ENCODE measurements at regions not wholly inside any gene's neighbourhood (a gene's known extent, or its start where the extent isn't known, plus 50 kb on each side); places are given as distances from the start of the nearest gene placed in this dataset.

DNA sequence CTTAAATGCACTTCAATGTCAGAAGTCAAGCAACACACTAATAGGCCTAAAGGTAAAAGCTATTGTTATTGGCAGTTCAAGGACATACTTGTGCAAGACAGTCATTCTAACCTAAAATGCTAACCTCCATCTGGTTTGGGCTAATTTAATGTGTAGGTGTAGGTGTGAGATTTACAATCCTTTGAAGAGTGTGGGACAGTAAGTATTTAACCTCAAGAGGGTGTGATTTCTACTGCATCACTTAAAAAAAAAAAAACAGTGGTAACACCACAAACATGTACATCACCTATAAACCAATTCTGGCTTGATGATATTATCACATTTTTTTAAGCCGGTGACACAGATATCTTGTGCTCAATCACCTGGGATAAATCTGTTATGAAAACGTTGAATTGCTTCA, 127.5 kb upstream of the MEF2C start:
- H3K27ac ChIP-seq (ENCODE audit: low read length): no peak overlapping the region
- TF ChIP-seq EP300 (conservative IDR thresholded peaks at IDR 0.05; ENCODE audit: poor library complexity, severe bottlenecking) (no peak), SMC3 (conservative IDR thresholded peaks at IDR 0.05; ENCODE audit: poor library complexity) (no peak), POLR2AphosphoS5 (IDR thresholded peaks at IDR 0.05) (no peak), RAD21 (conservative IDR thresholded peaks at IDR 0.05) (no peak), EZH2 (IDR thresholded peaks at IDR 0.05; ENCODE audit: borderline replicate concordance, insufficient read depth, low read length, poor library complexity, severe bottlenecking) (no peak), TAF1 (IDR thresholded peaks at IDR 0.05; ENCODE audit: low read depth) (no peak)
- TF ChIP-seq, protein P1, sequence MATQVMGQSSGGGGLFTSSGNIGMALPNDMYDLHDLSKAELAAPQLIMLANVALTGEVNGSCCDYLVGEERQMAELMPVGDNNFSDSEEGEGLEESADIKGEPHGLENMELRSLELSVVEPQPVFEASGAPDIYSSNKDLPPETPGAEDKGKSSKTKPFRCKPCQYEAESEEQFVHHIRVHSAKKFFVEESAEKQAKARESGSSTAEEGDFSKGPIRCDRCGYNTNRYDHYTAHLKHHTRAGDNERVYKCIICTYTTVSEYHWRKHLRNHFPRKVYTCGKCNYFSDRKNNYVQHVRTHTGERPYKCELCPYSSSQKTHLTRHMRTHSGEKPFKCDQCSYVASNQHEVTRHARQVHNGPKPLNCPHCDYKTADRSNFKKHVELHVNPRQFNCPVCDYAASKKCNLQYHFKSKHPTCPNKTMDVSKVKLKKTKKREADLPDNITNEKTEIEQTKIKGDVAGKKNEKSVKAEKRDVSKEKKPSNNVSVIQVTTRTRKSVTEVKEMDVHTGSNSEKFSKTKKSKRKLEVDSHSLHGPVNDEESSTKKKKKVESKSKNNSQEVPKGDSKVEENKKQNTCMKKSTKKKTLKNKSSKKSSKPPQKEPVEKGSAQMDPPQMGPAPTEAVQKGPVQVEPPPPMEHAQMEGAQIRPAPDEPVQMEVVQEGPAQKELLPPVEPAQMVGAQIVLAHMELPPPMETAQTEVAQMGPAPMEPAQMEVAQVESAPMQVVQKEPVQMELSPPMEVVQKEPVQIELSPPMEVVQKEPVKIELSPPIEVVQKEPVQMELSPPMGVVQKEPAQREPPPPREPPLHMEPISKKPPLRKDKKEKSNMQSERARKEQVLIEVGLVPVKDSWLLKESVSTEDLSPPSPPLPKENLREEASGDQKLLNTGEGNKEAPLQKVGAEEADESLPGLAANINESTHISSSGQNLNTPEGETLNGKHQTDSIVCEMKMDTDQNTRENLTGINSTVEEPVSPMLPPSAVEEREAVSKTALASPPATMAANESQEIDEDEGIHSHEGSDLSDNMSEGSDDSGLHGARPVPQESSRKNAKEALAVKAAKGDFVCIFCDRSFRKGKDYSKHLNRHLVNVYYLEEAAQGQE (IDR thresholded peaks at IDR 0.05; ENCODE audit: borderline replicate concordance): no peak
- TF ChIP-seq, protein P2, sequence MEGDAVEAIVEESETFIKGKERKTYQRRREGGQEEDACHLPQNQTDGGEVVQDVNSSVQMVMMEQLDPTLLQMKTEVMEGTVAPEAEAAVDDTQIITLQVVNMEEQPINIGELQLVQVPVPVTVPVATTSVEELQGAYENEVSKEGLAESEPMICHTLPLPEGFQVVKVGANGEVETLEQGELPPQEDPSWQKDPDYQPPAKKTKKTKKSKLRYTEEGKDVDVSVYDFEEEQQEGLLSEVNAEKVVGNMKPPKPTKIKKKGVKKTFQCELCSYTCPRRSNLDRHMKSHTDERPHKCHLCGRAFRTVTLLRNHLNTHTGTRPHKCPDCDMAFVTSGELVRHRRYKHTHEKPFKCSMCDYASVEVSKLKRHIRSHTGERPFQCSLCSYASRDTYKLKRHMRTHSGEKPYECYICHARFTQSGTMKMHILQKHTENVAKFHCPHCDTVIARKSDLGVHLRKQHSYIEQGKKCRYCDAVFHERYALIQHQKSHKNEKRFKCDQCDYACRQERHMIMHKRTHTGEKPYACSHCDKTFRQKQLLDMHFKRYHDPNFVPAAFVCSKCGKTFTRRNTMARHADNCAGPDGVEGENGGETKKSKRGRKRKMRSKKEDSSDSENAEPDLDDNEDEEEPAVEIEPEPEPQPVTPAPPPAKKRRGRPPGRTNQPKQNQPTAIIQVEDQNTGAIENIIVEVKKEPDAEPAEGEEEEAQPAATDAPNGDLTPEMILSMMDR (IDR thresholded peaks at IDR 0.05; ENCODE audit: poor library complexity, severe bottlenecking): no peak
- no peak overlapping the region for H2AFZ ChIP-seq (ENCODE audit: low read depth, low read length)
- no peak overlapping the region for H3K4me2 ChIP-seq (ENCODE audit: low read length)
- no peaks in the 10 kb centered on the region for H3F3A ChIP-seq (ENCODE audit: insufficient read depth, low read length, poor library complexity, severe bottlenecking)
- no peaks in the 10 kb centered on the region for H3K9me2 ChIP-seq (ENCODE audit: insufficient read depth, low read length)
- no peaks in the 10 kb centered on the region for H4K20me1 ChIP-seq (ENCODE audit: insufficient read depth)
- H3K36me3 ChIP-seq (ENCODE audit: insufficient read depth, low read length): no peaks in the 10 kb centered on the region
- H3K4me3 ChIP-seq (ENCODE audit: low read length): no peak overlapping the region
- no peaks in the 10 kb centered on the region for H3K9me3 ChIP-seq (ENCODE audit: low read length)
- no peaks in the 10 kb centered on the region for H3K27me3 ChIP-seq (ENCODE audit: insufficient read depth, low read depth, low read length)
- H3K9ac ChIP-seq (ENCODE audit: low read length): no peak overlapping the region
- H3K79me2 ChIP-seq (replicated peaks; ENCODE audit: insufficient read depth, low read length): no peaks in the 10 kb centered on the region

DNA sequence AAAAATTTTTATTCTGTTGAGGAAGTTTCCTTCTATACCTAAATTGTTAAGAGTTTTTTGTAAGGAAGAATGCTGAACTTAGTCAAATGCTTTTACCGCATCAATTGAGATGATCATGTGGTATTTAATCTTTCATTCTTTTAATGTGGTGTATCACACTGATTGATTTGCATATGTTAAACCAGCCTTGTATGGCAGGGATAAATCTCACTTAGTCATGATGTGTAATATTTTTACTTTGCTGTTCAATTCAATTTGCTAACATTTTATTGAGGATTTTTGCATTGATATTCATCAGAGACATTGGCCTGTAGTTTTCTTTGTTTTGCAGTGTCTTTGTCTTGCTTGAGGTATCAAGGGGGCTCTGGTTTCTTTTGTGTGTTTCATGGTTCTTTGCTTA, 125.3 kb upstream of the MEF2C start:
- Histone ChIP-seq H3K4me2 (ENCODE audit: low read length) (no peak overlapping the region), H3K9ac (ENCODE audit: low read length) (no peak overlapping the region), H3K27me3 (ENCODE audit: insufficient read depth, low read depth, low read length) (no peaks in the 10 kb centered on the region), H2AFZ (ENCODE audit: low read depth, low read length) (no peak overlapping the region), H4K20me1 (ENCODE audit: insufficient read depth) (no peaks in the 10 kb centered on the region), H3K9me3 (ENCODE audit: low read length) (no peaks in the 10 kb centered on the region), H3F3A (ENCODE audit: insufficient read depth, low read length, poor library complexity, severe bottlenecking) (no peaks in the 10 kb centered on the region), H3K27ac (ENCODE audit: low read length) (no peak overlapping the region), H3K4me3 (ENCODE audit: low read length) (no peak overlapping the region), H3K9me2 (ENCODE audit: insufficient read depth, low read length) (no peaks in the 10 kb centered on the region), H3K79me2 (replicated peaks; ENCODE audit: insufficient read depth, low read length) (no peaks in the 10 kb centered on the region), H3K36me3 (ENCODE audit: insufficient read depth, low read length) (no peaks in the 10 kb centered on the region)
- TF ChIP-seq SMC3 (conservative IDR thresholded peaks at IDR 0.05; ENCODE audit: poor library complexity): no peak
- no peak for TF ChIP-seq TAF1 (IDR thresholded peaks at IDR 0.05; ENCODE audit: low read depth)
- no peak for TF ChIP-seq MXI1 (conservative IDR thresholded peaks at IDR 0.05; ENCODE audit: poor library complexity, severe bottlenecking)
- no peak for TF ChIP-seq RAD21 (conservative IDR thresholded peaks at IDR 0.05)
- TF ChIP-seq EZH2 (IDR thresholded peaks at IDR 0.05; ENCODE audit: borderline replicate concordance, insufficient read depth, low read length, poor library complexity, severe bottlenecking): no peak
- TF ChIP-seq POLR2AphosphoS5 (IDR thresholded peaks at IDR 0.05): no peak
- TF ChIP-seq, protein P1 (IDR thresholded peaks at IDR 0.05; ENCODE audit: borderline replicate concordance): no peak

All from neural cell (in vitro differentiated cells).